ENCODE measurements at regions not wholly inside any gene's neighbourhood (a gene's known extent, or its start where the extent isn't known, plus 50 kb on each side); places are given as distances from the start of the nearest gene placed in this dataset.

- TF ChIP-seq POLR2AphosphoS5 (IDR thresholded peaks at IDR 0.05; ENCODE audit: borderline replicate concordance, low read depth, low read length) (no peak), EZH2 (IDR thresholded peaks at IDR 0.05) (no peak)
Observed at GRCh38 chr7:121505021-121505420, 108.9 kb upstream of the FAM3C start.

All from SK-N-MC (cell line).